ENCODE measurements at regions not wholly inside any gene's neighbourhood (a gene's known extent, or its start where the extent isn't known, plus 50 kb on each side); places are given as distances from the start of the nearest gene placed in this dataset.
"Not testable (repeated sequence)": the region's sequence is repeated elsewhere in the genome, so short reads cannot be mapped to it uniquely, and the experiment has no call there.

DNA sequence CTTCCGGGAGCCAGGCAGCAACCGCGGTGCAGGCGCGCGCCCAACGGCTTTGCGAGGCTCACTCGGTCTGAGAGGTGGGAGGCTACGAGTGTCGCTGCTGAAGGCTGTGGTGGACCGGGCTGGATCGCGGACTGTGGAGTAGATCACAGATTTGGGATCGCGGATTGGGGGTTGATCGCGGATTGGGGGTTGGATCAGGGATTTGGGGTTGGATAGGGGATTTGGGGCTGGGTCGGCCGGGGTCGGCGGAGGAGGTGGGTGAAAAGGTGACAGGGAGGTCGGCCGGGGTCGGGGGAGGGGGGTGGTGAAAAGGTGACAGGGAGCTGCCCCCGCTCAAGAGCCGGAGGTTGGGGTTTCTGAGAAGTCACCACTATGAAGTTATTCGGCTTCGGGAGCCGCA, 1433.6 kb upstream of the TPTE start:
- H3K27me3 Mint-ChIP-seq; H3K4me1 Mint-ChIP-seq; H3K9me3 Mint-ChIP-seq; H3K4me3 Mint-ChIP-seq; intact Hi-C loops (cut with micrococcal nuclease); CTCF ChIA-PET; H3K36me3 Mint-ChIP-seq (ENCODE audit: low read depth); DNase-seq; ATAC-seq (ENCODE audit: low read depth); H3K27ac Mint-ChIP-seq; POLR2A ChIA-PET: not testable (repeated sequence)

DNA sequence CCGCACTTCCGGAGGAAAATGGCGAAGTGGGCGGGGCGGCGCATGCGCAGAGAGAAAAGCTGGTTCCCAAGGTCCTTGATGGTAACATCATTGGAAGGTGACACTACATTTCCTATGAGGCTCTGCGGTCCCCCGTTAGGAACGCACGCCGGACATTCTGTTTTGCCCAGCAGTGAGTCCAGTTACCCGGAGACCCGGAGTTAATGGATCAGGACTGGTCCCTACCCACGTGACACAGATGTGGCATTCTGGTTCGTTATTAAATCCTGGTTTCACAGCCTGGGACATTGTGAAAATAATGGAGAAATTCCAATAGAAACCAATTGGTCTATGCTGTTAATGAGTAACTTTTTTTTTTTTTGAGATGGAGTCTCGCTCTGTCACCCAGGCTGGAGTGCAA, 1391.6 kb upstream of the TPTE start:
- H3K27ac Mint-ChIP-seq; H3K36me3 Mint-ChIP-seq (ENCODE audit: low read depth); DNase-seq; H3K4me1 Mint-ChIP-seq; H3K9me3 Mint-ChIP-seq; ATAC-seq (ENCODE audit: low read depth); H3K4me3 Mint-ChIP-seq; POLR2A ChIA-PET; CTCF ChIA-PET; H3K27me3 Mint-ChIP-seq; intact Hi-C loops (cut with micrococcal nuclease): not testable (repeated sequence)

DNA sequence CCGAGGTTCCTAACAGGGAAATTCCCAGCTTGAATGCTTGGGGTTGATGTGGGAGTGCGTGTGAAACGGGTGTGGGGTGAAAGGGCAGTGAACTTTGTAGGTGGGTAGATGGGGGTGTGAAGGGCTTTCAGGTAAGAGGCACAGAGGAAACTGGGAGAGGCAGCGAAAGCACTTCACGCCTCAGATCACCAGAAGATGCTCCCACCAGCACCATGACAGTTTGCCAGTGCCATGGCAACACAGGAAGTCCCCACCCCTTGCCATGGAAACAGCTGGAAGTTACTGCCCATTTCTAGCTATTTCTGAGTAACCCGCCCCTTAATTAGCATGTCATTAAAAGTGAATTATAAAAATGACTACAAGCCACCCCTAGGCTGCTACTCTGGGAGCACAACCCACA, 1390.6 kb upstream of the TPTE start:
- intact Hi-C loops (cut with micrococcal nuclease); H3K4me1 Mint-ChIP-seq: not testable (repeated sequence)

More for the DNA sequence above, 1390.6 kb upstream of the TPTE start:
- POLR2A ChIA-PET; H3K36me3 Mint-ChIP-seq (ENCODE audit: low read depth); DNase-seq; ATAC-seq (ENCODE audit: low read depth); CTCF ChIA-PET; H3K9me3 Mint-ChIP-seq; H3K27ac Mint-ChIP-seq; H3K4me3 Mint-ChIP-seq; H3K27me3 Mint-ChIP-seq: not testable (repeated sequence)

Measured in activated B cell treated with CpG ODN at 0.5 μM for 24 hours (primary cell).